Calu3 (cell line): ENCODE measurements at regions not wholly inside any gene's neighbourhood (a gene's known extent, or its start where the extent isn't known, plus 50 kb on each side); places are given as distances from the start of the nearest gene placed in this dataset.

ENCODE experiments used
- BruUV-seq: library from RNA; stranded (reverse); fragments of 400-500 nt; replicated peaks from 2 replicates; lab custom pipeline; 2021; lab: Mats Ljungman, UMichigan
- CTCF ChIA-PET: fragments of 300-600 bp; sonication (Branson Sonifier 250); formaldehyde crosslinking; loops from one replicate; lab custom pipeline; 2022; ENCODE audit warnings: antibody characterized with exemption; lab: Charles Lee
- DNase-seq: peaks from one replicate; pipeline ENCODE4 v3.0.0; 2022
- H3K27ac Mint-ChIP-seq: one replicate; pipeline ENCODE4 v1.8.0; 2022; ENCODE audit warnings: mixed read lengths; ENCODE audit not compliant: unreplicated experiment
- H3K27me3 Mint-ChIP-seq: one replicate; pipeline ENCODE4 v1.8.0; 2022; ENCODE audit warnings: mixed read lengths; ENCODE audit not compliant: unreplicated experiment
- H3K36me3 Mint-ChIP-seq: one replicate; pipeline ENCODE4 v1.8.0; 2022; ENCODE audit warnings: mild to moderate bottlenecking, moderate library complexity, mixed read lengths; ENCODE audit not compliant: insufficient read depth, unreplicated experiment
- H3K4me1 Mint-ChIP-seq: one replicate; pipeline ENCODE4 v1.8.0; 2022; ENCODE audit warnings: mild to moderate bottlenecking, low read depth, mixed read lengths; ENCODE audit not compliant: unreplicated experiment
- H3K4me3 Mint-ChIP-seq: one replicate; pipeline ENCODE4 v1.8.0; 2022; ENCODE audit warnings: mild to moderate bottlenecking, low read depth, moderate library complexity, mixed read lengths; ENCODE audit not compliant: unreplicated experiment
- H3K9me3 Mint-ChIP-seq: one replicate; pipeline ENCODE4 v1.8.0; 2022; ENCODE audit warnings: low read depth, mixed read lengths; ENCODE audit not compliant: unreplicated experiment
- intact Hi-C: fragments of 100-400 bp; cut with micrococcal nuclease; formaldehyde crosslinking; loops from one replicate; pipeline ENCODE4 v1.10.0; 2022; ENCODE audit not compliant: unreplicated experiment
- TF ChIP-seq, protein P1 (sequence below): fragments of 200-600 bp; IDR thresholded peaks from one replicate; pipeline ENCODE4 v1.8.0; 2022; ENCODE audit warnings: antibody characterized with exemption; ENCODE audit not compliant: unreplicated experiment

DNA sequence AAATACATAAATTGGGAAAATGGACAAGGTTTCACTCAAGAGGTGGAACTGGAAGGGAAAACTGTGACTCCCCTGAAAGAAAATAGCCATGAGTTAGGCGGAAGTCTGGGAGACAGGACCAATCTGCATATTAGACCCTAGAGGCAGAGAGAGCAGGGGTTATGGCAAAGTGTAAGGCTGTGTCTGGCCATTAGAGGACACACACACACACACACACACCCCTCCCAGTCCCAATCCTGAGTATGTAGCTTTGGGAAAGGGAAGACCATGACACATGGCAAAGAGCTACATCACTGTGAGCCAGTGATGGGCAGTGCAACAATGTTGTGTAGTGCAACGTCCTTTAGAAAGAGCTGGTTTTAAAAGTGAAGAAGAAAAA, 479.9 kb upstream of the NXPH2 start:
- H3K27ac Mint-ChIP-seq = no peak overlapping the region
- CTCF ChIA-PET = no interaction called here

DNA sequence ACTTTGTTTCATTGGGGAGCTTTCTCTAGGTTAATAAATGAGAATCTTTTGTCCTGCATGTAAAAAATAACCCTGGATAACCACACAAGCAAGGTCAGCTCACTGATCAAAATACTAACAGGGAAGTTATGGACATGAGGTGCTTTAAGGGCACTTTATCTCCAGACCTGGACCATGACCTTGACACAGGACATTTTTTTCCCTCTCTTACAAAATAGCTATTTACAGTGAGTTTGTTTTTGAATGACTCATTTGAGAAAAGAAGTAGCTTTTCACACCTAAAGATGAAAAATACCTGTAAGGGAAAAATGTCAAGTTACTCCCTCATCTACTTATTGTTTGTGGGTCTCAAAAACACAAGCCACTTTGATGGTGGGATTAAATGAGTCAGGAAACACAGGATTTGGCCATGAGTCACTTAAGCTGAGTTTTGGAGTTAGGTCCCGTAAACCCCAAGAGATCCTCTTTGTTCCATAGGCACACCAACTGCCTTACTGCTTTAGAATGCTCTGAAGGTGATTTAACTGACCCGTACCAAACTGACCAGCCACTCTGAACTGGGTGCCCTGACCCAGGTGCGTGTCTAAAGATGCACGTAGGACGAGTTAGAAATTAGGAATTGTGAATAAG, 479.3 kb upstream of the NXPH2 start:
- no peak overlapping the region for H3K4me3 Mint-ChIP-seq
- no peak overlapping the region for H3K27ac Mint-ChIP-seq
- no peaks in the 10 kb centered on the region for H3K4me1 Mint-ChIP-seq
- BruUV-seq = no TSS peak
- no peaks in the 10 kb centered on the region for H3K36me3 Mint-ChIP-seq
- TF ChIP-seq, protein P1, sequence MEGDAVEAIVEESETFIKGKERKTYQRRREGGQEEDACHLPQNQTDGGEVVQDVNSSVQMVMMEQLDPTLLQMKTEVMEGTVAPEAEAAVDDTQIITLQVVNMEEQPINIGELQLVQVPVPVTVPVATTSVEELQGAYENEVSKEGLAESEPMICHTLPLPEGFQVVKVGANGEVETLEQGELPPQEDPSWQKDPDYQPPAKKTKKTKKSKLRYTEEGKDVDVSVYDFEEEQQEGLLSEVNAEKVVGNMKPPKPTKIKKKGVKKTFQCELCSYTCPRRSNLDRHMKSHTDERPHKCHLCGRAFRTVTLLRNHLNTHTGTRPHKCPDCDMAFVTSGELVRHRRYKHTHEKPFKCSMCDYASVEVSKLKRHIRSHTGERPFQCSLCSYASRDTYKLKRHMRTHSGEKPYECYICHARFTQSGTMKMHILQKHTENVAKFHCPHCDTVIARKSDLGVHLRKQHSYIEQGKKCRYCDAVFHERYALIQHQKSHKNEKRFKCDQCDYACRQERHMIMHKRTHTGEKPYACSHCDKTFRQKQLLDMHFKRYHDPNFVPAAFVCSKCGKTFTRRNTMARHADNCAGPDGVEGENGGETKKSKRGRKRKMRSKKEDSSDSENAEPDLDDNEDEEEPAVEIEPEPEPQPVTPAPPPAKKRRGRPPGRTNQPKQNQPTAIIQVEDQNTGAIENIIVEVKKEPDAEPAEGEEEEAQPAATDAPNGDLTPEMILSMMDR = no peak
- DNase-seq = no peak
- no peaks in the 10 kb centered on the region for H3K27me3 Mint-ChIP-seq
- intact Hi-C loops = no loop called here
- CTCF ChIA-PET = no interaction called here
- peaks cover 4% of the 10 kb centered on the region for H3K9me3 Mint-ChIP-seq

More for the DNA sequence above, 479.9 kb upstream of the NXPH2 start:
- no TSS peak for BruUV-seq
- Mint-ChIP-seq H3K27me3 (no peaks in the 10 kb centered on the region), H3K36me3 (no peaks in the 10 kb centered on the region), H3K4me1 (no peaks in the 10 kb centered on the region), H3K4me3 (no peak overlapping the region), H3K9me3 (peaks cover 4% of the 10 kb centered on the region)
- no peak for DNase-seq
- intact Hi-C loops = no loop called here
- TF ChIP-seq, protein P1 = no peak

DNA sequence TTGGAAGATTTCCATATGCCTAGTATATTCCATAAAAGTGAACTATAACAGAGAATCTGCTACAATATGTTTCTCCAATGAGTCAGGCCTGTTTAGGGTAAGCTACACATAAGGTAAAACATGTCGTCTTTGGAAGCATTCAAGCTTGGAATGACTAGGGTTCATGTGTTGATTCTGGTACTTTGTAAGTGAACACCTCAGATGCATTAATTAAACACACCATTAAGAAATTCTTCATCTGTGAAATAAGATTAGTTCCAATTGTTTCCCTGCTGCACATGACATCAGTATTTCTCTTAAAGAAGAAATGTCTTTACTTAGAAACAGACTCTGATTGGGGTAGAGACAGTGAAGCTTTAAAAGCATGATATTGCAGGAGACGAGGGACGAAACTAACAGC, 461.1 kb upstream of the NXPH2 start:
- DNase-seq = no peak
- intact Hi-C loops = no loop called here
- CTCF ChIA-PET = no interaction called here
- Mint-ChIP-seq H3K36me3 (no peaks in the 10 kb centered on the region), H3K27ac (no peak overlapping the region), H3K4me1 (no peaks in the 10 kb centered on the region), H3K9me3 (peaks cover 11% of the 10 kb centered on the region), H3K4me3 (no peak overlapping the region), H3K27me3 (no peaks in the 10 kb centered on the region)
- no TSS peak for BruUV-seq
- TF ChIP-seq, protein P1 = no peak

DNA sequence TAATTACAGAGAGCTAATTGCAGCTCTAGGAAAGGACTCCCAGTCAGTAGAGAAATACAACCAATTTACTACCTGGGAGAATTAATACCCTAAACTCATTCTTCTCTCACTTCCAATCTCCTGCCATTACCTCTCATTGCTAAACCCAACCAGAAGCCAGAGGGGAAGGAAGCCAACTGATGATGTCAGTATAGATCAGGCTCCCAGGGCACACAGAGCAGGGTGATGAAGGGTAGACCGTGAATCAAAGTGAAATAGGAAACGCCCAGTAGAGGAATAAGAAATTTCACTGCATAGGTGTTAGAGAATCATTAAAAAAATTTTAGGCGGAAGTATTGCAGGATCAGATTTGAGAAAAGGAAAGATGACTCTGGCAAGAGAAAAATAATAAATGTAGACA, 456.8 kb upstream of the NXPH2 start:
- no peaks in the 10 kb centered on the region for H3K36me3 Mint-ChIP-seq
- peaks cover 7% of the 10 kb centered on the region for H3K9me3 Mint-ChIP-seq
- TF ChIP-seq, protein P1 = no peak
- H3K4me1 Mint-ChIP-seq = no peaks in the 10 kb centered on the region
- BruUV-seq = no TSS peak
- H3K27me3 Mint-ChIP-seq = no peaks in the 10 kb centered on the region
- DNase-seq = no peak
- CTCF ChIA-PET = interaction anchor here (0.5 kb wide), 1 partner anchor 762 kb away, joined by 3 read pairs; no protein-coding TSS in a partner anchor
- no peak overlapping the region for H3K4me3 Mint-ChIP-seq
- H3K27ac Mint-ChIP-seq = no peak overlapping the region
- intact Hi-C loops = no loop called here
